ENCODE measurements at regions not wholly inside any gene's neighbourhood (a gene's known extent, or its start where the extent isn't known, plus 50 kb on each side); places are given as distances from the start of the nearest gene placed in this dataset.

DNA sequence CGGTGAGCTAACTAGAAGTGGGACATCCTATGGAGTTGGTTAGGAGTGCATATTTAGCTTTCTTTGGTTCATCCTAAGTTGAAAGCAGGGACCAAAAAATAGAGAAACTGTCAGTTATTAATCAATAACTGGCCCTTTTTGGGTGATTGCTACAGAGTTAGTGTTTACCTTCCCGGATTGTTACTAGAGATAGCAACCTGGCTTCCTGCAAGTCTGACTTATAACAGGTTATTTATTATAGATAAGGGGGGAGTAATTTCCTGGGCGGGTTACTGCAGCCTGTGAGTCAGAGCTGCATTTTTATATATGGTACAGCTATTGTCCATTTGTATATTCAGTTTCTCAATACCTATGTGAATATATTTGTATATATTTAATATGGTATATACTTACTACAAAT lies 522.0 kb downstream of the MFSD1 start:
- Histone ChIP-seq H3K4me2 (ENCODE audit: control insufficient read depth, extremely low read depth, insufficient read depth, low read depth, low read length) (no peak overlapping the region), H3K27ac (ENCODE audit: control insufficient read depth, insufficient read depth, low read length) (no peak overlapping the region), H3K79me2 (ENCODE audit: control insufficient read depth, insufficient read depth, low read length) (no peaks in the 10 kb centered on the region), H3K9ac (ENCODE audit: control insufficient read depth, extremely low read depth, insufficient read depth, low read length) (no peak overlapping the region), H2AFZ (ENCODE audit: control insufficient read depth, low read length) (no peak overlapping the region), H3K36me3 (ENCODE audit: control insufficient read depth in 2 of 2, extremely low read depth in 1 of 2, insufficient read depth in 2 of 2, low read length in 2 of 2) (no peaks in the 10 kb centered on the region), H3K9me1 (ENCODE audit: control insufficient read depth, extremely low read depth, insufficient read depth, low read length) (no peaks in the 10 kb centered on the region), H4K20me1 (ENCODE audit: control insufficient read depth, extremely low read depth, insufficient read depth, low read length) (no peaks in the 10 kb centered on the region), H3K9me3 (ENCODE audit: control insufficient read depth, low read depth, low read length) (no peaks in the 10 kb centered on the region), H3K4me1 (ENCODE audit: control insufficient read depth, extremely low read depth, insufficient read depth, low read length) (no peaks in the 10 kb centered on the region), H3K27me3 (ENCODE audit: control insufficient read depth, extremely low read depth, insufficient read depth, low read length) (no peaks in the 10 kb centered on the region), H3K4me3 (ENCODE audit: control insufficient read depth in 2 of 3, extremely low read depth in 1 of 3, insufficient read depth in 2 of 3, low read depth in 1 of 3, low read length in 3 of 3) (no peak overlapping the region)
- TF ChIP-seq EZH2 (IDR thresholded peaks at IDR 0.05; ENCODE audit: low read length) = no peak
- no peak for TF ChIP-seq CTCF (optimal IDR thresholded peaks at IDR 0.05 in 1 of 3, IDR thresholded peaks at IDR 0.05 in 1 of 3, conservative IDR thresholded peaks at IDR 0.05 in 1 of 3; ENCODE audit: extremely low read depth in 1 of 3, insufficient read depth in 2 of 3, low read length in 3 of 3)
- dilution Hi-C loops (cut with MboI; ENCODE audit: extremely low pct_ligation_motif_present, low sequenced_read_pairs) = no loop called here
- FAIRE-seq (no peak), DNase-seq (ENCODE audit: low read depth, low spot score) (no peak)

DNA sequence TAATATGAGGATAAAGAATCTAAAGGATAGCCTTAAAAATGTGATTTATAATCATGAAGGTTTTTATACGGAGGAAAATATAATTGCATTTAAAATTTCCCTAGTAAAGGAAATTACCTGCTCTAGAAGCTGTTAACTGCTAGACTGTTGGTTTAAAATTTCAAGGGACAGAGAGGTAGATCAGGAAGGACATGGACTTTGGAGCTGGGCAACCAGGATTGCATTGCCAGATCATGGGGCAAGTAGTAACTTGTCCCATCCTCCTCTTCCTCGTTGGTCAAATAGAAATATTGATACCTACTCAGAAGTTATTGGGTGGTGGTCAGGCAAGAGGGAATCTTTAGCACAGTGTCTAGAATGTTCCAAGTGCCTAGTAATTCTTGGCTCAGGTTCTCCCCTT lies 525.1 kb downstream of the MFSD1 start:
- peaks cover 2% of the 10 kb centered on the region for H3K27me3 ChIP-seq (ENCODE audit: control insufficient read depth, extremely low read depth, insufficient read depth, low read length)
- DNase-seq (ENCODE audit: low read depth, low spot score) (no peak), FAIRE-seq (no peak)
- no peaks in the 10 kb centered on the region for H3K9me3 ChIP-seq (ENCODE audit: control insufficient read depth, low read depth, low read length)
- dilution Hi-C loops (cut with MboI; ENCODE audit: extremely low pct_ligation_motif_present, low sequenced_read_pairs) = no loop called here
- no peaks in the 10 kb centered on the region for H3K4me1 ChIP-seq (ENCODE audit: control insufficient read depth, extremely low read depth, insufficient read depth, low read length)
- H3K4me3 ChIP-seq (ENCODE audit: control insufficient read depth in 2 of 3, extremely low read depth in 1 of 3, insufficient read depth in 2 of 3, low read depth in 1 of 3, low read length in 3 of 3) = no peak overlapping the region
- no peak overlapping the region for H3K27ac ChIP-seq (ENCODE audit: control insufficient read depth, insufficient read depth, low read length)
- H3K79me2 ChIP-seq (ENCODE audit: control insufficient read depth, insufficient read depth, low read length) = no peaks in the 10 kb centered on the region
- TF ChIP-seq EZH2 (IDR thresholded peaks at IDR 0.05; ENCODE audit: low read length) (no peak), CTCF (optimal IDR thresholded peaks at IDR 0.05 in 1 of 3, IDR thresholded peaks at IDR 0.05 in 1 of 3, conservative IDR thresholded peaks at IDR 0.05 in 1 of 3; ENCODE audit: extremely low read depth in 1 of 3, insufficient read depth in 2 of 3, low read length in 3 of 3) (no peak)
- no peaks in the 10 kb centered on the region for H3K36me3 ChIP-seq (ENCODE audit: control insufficient read depth in 2 of 2, extremely low read depth in 1 of 2, insufficient read depth in 2 of 2, low read length in 2 of 2)
- H4K20me1 ChIP-seq (ENCODE audit: control insufficient read depth, extremely low read depth, insufficient read depth, low read length) = no peaks in the 10 kb centered on the region
- H3K9ac ChIP-seq (ENCODE audit: control insufficient read depth, extremely low read depth, insufficient read depth, low read length) = no peak overlapping the region
- no peaks in the 10 kb centered on the region for H3K9me1 ChIP-seq (ENCODE audit: control insufficient read depth, extremely low read depth, insufficient read depth, low read length)
- H3K4me2 ChIP-seq (ENCODE audit: control insufficient read depth, extremely low read depth, insufficient read depth, low read depth, low read length) = no peak overlapping the region
- H2AFZ ChIP-seq (ENCODE audit: control insufficient read depth, low read length) = no peak overlapping the region
